PC-3 (cell line): ENCODE measurements at regions not wholly inside any gene's neighbourhood (a gene's known extent, or its start where the extent isn't known, plus 50 kb on each side); places are given as distances from the start of the nearest gene placed in this dataset.

Experiments used
- CTCF ChIP-seq: fragments of 300-600 bp; sonication (generic); conservative IDR thresholded peaks from 2 replicates; pipeline ENCODE4 v1.5.1; 2017; ENCODE audit warnings: antibody characterized with exemption, low read depth, mild to moderate bottlenecking, low read length
- EZH2 ChIP-seq: fragments of 300-600 bp; sonication (generic); IDR thresholded peaks from one replicate; pipeline ENCODE4 v1.6.1; 2017; ENCODE audit warnings: antibody characterized with exemption, mild to moderate bottlenecking, low read length; ENCODE audit not compliant: unreplicated experiment
- EZH2phosphoT487 ChIP-seq: fragments of 300-600 bp; sonication (generic); IDR thresholded peaks from 2 replicates; pipeline ENCODE4 v1.6.1; 2018; ENCODE audit warnings: mild to moderate bottlenecking, antibody characterized with exemption, low read length, borderline replicate concordance

- TF ChIP-seq CTCF (no peak), EZH2 (no peak), EZH2phosphoT487 (no peak)
These were observed 398.9 kb downstream of the ETS1 start for GRCh38 chr11:128188346-128189004.
